ENCODE measurements at regions not wholly inside any gene's neighbourhood (a gene's known extent, or its start where the extent isn't known, plus 50 kb on each side); places are given as distances from the start of the nearest gene placed in this dataset.

- intact Hi-C loops (cut with micrococcal nuclease; ENCODE audit: unreplicated experiment), result no loop called here
- Mint-ChIP-seq H3K4me1 (ENCODE audit: low read depth, unreplicated experiment) (no peaks in the 10 kb centered on the region), H3K36me3 (ENCODE audit: insufficient read depth, unreplicated experiment) (no peaks in the 10 kb centered on the region), H3K4me3 (ENCODE audit: low read depth, unreplicated experiment) (no peak overlapping the region), H3K27ac (ENCODE audit: unreplicated experiment) (no peak overlapping the region), H3K27me3 (ENCODE audit: unreplicated experiment) (peaks cover 13% of the 10 kb centered on the region), H3K9me3 (ENCODE audit: low read depth, unreplicated experiment) (no peaks in the 10 kb centered on the region)
- DNase-seq, result no peak
- no TSS peak for BruUV-seq (replicated peaks)
- no peak for TF ChIP-seq CTCF (IDR thresholded peaks at IDR 0.05; ENCODE audit: unreplicated experiment)
- CTCF ChIA-PET, result no interaction called here
These were observed 128.2 kb upstream of the CHST15 start for GRCh38 chr10:124221356-124222317.

DNA sequence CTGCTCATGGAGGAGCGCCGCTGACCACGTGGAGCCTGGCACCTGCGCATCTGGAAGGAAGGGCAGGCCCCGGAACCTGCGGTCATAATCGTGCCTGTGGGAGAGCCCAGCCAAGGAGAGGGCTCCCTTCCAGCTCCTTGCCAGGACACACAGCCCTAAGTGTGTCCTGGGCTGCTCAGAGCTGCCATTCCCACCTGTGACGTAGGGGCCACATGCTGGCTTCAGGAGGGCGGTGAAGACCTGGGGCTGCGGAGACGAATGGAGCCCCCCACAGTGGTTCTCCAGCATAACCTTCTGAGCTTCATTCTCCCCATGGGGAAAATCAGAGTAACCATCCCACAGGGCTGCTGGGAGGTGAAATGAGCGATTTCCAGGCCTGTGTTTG lies 127.6 kb upstream of the CHST15 start:
- DNase-seq, result no peak
- Mint-ChIP-seq H3K27ac (ENCODE audit: unreplicated experiment) (no peak overlapping the region), H3K4me3 (ENCODE audit: low read depth, unreplicated experiment) (no peak overlapping the region), H3K36me3 (ENCODE audit: insufficient read depth, unreplicated experiment) (no peaks in the 10 kb centered on the region), H3K27me3 (ENCODE audit: unreplicated experiment) (peaks cover 13% of the 10 kb centered on the region), H3K4me1 (ENCODE audit: low read depth, unreplicated experiment) (no peaks in the 10 kb centered on the region), H3K9me3 (ENCODE audit: low read depth, unreplicated experiment) (no peaks in the 10 kb centered on the region)
- CTCF ChIA-PET, result no interaction called here
- intact Hi-C loops (cut with micrococcal nuclease; ENCODE audit: unreplicated experiment), result no loop called here
- no peak for TF ChIP-seq CTCF (IDR thresholded peaks at IDR 0.05; ENCODE audit: unreplicated experiment)
- no TSS peak for BruUV-seq (replicated peaks)

DNA sequence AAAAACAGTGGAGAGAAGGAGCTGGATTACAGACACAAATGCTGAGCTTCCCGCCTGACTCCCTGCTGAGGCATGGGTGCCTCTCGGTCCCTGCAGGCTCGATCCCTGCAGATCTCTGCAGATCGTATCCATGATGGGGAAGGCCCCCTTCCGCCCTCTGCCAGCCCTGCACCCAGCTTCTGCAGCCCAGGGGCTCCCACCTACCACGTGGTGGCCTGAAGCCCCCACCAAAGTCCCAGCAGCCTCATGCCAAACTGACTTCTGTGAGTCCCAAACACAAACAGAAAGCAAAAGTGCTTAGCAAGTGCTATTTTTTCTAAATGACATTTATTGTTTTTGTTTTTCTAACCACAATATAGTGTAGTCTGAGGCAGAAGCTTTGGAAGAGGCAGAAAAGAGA lies 127.1 kb upstream of the CHST15 start:
- BruUV-seq (replicated peaks), result no TSS peak
- no peak for TF ChIP-seq CTCF (IDR thresholded peaks at IDR 0.05; ENCODE audit: unreplicated experiment)
- CTCF ChIA-PET, result no interaction called here
- H3K4me3 Mint-ChIP-seq (ENCODE audit: low read depth, unreplicated experiment), result no peak overlapping the region
- peaks cover 13% of the 10 kb centered on the region for H3K27me3 Mint-ChIP-seq (ENCODE audit: unreplicated experiment)
- H3K36me3 Mint-ChIP-seq (ENCODE audit: insufficient read depth, unreplicated experiment), result no peaks in the 10 kb centered on the region
- intact Hi-C loops (cut with micrococcal nuclease; ENCODE audit: unreplicated experiment), result no loop called here
- no peaks in the 10 kb centered on the region for H3K9me3 Mint-ChIP-seq (ENCODE audit: low read depth, unreplicated experiment)
- no peak for DNase-seq
- H3K27ac Mint-ChIP-seq (ENCODE audit: unreplicated experiment), result no peak overlapping the region
- H3K4me1 Mint-ChIP-seq (ENCODE audit: low read depth, unreplicated experiment), result no peaks in the 10 kb centered on the region

DNA sequence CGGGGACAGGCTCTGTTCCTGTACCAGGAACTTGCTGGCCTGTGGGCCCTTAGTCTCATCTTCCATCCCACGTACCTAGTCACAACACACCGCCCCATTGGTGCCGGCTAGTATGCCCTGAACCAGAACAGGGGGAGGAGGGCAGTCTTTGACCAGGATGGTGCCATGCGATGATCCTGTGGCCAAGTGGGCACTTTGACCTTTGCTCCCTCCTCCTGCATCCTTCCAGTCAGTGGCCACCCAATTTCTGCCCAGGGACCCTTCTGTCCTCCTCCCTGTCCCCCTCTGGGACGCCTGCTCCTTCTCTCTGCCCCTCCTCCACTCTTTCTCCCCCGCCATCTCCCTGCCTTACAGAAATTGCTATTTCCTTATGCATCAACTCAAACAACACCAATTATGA lies 126.3 kb upstream of the CHST15 start:
- no peak overlapping the region for H3K4me3 Mint-ChIP-seq (ENCODE audit: low read depth, unreplicated experiment)

More for the DNA sequence above, 126.3 kb upstream of the CHST15 start:
- Mint-ChIP-seq H3K36me3 (ENCODE audit: insufficient read depth, unreplicated experiment) (no peaks in the 10 kb centered on the region), H3K9me3 (ENCODE audit: low read depth, unreplicated experiment) (no peaks in the 10 kb centered on the region), H3K27me3 (ENCODE audit: unreplicated experiment) (peaks cover 13% of the 10 kb centered on the region), H3K4me1 (ENCODE audit: low read depth, unreplicated experiment) (no peaks in the 10 kb centered on the region), H3K27ac (ENCODE audit: unreplicated experiment) (no peak overlapping the region)
- intact Hi-C loops (cut with micrococcal nuclease; ENCODE audit: unreplicated experiment), result no loop called here
- BruUV-seq (replicated peaks), result no TSS peak
- no peak for DNase-seq
- no peak for TF ChIP-seq CTCF (IDR thresholded peaks at IDR 0.05; ENCODE audit: unreplicated experiment)
- CTCF ChIA-PET, result no interaction called here

Measured in Calu3 (cell line).